ENCODE measurements at regions not wholly inside any gene's neighbourhood (a gene's known extent, or its start where the extent isn't known, plus 50 kb on each side); places are given as distances from the start of the nearest gene placed in this dataset.

DNA sequence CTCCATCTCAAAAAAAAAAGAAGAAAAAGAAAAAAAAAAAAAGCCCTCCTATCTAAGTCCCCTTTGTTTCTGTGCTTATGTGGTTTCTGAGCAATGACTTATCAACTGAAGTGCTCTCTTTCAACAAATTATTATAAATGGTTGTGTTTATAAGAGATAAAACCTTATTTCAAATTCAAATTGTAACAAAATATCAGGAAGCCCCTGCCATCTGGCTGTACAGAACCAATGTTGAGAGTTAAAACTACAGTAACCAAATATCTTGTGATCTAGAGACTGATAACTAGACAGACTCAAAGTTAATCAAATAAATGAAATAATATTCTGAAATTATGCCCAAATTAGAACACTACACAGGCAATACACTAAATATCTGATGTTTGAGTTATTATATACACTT is 143.0 kb upstream of the CPNE8 start:
- H3K36me3 ChIP-seq (ENCODE audit: insufficient read depth), result no peaks in the 10 kb centered on the region
- DNase-seq (ENCODE audit: extremely low spot score), result no peak

DNA sequence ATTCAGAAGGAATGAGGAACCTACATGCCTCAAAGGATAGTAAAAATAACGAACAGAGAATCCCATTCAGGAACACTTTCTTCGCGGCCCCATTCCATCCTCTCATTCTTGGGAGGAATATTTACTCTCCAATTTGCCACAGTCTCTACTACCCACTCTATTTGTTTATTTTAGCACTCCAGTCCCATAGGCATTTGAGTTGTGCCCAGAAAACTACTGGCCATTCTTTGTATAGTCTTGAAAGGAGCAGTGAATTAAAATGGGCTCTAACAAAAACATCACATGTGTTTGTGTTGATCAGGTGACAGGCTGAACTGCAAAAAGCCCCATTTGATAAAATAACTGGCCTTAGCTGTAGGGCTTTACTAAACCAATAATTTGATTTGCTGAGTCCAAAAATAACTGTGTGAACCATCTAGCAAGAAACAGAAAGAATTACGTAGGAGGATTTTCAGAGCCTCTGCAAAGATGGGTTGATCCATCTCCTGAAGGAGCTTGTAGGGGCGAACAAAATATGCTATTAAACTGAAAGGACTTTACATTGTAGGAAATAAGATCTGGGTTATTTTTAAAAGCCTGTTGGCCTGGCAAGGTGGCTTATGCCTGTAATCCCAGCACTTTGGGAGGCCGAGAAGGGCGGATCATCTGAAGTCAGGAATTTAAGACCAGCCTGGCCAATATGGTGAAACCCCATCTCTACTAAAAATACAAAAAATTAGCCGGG is 142.3 kb upstream of the CPNE8 start:
- Histone ChIP-seq H3K4me3 (ENCODE audit: low read depth, low read length) (no peak overlapping the region), H3K27ac (ENCODE audit: low read depth) (no peak overlapping the region), H3K4me1 (ENCODE audit: insufficient read depth) (no peaks in the 10 kb centered on the region), H3K36me3 (ENCODE audit: insufficient read depth) (no peaks in the 10 kb centered on the region)
- no peak for DNase-seq (ENCODE audit: extremely low spot score)
- 76% methylated on average over 8 of the region's 8 CpGs for WGBS

More for the DNA sequence above, 143.0 kb upstream of the CPNE8 start:
- Histone ChIP-seq H3K4me3 (ENCODE audit: low read depth, low read length) (no peak overlapping the region), H3K27ac (ENCODE audit: low read depth) (no peak overlapping the region), H3K4me1 (ENCODE audit: insufficient read depth) (no peaks in the 10 kb centered on the region)

DNA sequence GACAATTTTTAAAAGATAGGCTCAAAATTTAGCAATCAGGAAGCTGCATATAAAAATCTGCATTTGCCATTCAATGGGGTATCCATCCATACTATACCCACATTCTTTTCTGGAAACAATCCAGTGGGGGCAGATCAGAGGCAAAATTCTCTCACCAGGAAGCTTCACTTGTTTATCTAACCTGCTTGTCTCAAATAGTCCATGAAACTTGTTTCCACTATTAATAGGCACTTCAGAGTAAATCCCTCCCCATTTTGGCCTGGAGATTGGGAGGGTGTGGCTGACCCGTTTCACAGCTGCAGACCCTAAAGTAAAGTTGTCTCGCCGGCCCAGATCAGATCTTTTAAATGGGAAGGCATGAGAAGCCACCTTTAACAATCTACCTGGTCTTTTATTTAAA is 139.4 kb upstream of the CPNE8 start:
- WGBS, result 38% methylated on average over 3 of the region's 3 CpGs
- Histone ChIP-seq H3K4me1 (ENCODE audit: insufficient read depth) (no peaks in the 10 kb centered on the region), H3K4me3 (ENCODE audit: low read depth, low read length) (no peak overlapping the region), H3K36me3 (ENCODE audit: insufficient read depth) (no peaks in the 10 kb centered on the region), H3K27ac (ENCODE audit: low read depth) (no peak overlapping the region)
- DNase-seq (ENCODE audit: extremely low spot score), result no peak

DNA sequence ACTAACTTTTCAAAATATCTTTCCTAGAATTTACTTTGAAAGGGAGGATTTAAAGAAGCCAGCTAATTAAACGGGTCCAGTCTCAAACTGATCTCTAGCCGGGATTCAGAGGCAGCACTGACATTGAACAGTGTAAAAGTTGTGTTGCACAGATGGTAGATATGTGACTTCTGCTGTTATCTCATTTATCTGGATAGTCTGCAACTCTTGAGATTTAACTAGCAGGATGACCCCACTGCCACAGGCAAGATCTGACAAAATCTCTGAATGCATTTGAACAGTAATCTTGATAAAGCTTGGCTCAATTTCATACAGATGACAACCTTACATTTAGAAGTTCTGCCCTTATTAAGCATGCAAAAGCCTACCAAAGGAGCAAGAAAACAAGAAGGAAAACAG is 138.0 kb upstream of the CPNE8 start:
- no peaks in the 10 kb centered on the region for H3K36me3 ChIP-seq (ENCODE audit: insufficient read depth)
- 8% methylated on average over 2 of the region's 2 CpGs for WGBS
- DNase-seq (ENCODE audit: extremely low spot score), result no peak
- no peak overlapping the region for H3K4me3 ChIP-seq (ENCODE audit: low read depth, low read length)
- H3K4me1 ChIP-seq (ENCODE audit: insufficient read depth), result no peaks in the 10 kb centered on the region
- no peak overlapping the region for H3K27ac ChIP-seq (ENCODE audit: low read depth)

DNA sequence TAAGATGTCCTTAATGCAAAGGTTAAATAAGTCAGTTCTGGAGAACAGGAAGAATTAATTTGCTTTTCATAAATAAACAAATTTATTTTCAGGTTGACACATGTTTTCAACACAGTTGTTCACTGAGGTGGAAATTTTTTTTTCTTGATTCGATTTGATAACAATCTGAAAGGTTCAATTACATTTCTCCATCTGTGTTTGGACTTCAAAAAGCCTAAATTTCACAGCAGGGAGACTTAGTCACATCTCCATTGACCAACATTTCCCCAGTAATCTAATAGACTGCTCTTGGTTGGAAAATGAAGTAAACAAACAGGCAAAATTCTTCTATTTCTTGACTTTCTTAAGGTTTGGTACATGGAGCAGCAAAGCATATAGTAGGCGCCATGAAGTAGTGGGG is 134.9 kb upstream of the CPNE8 start:
- H3K4me3 ChIP-seq (ENCODE audit: low read depth, low read length), result no peak overlapping the region
- 82% methylated on average over 2 of the region's 2 CpGs for WGBS
- no peaks in the 10 kb centered on the region for H3K36me3 ChIP-seq (ENCODE audit: insufficient read depth)
- no peak for DNase-seq (ENCODE audit: extremely low spot score)
- no peaks in the 10 kb centered on the region for H3K4me1 ChIP-seq (ENCODE audit: insufficient read depth)
- no peak overlapping the region for H3K27ac ChIP-seq (ENCODE audit: low read depth)

DNA sequence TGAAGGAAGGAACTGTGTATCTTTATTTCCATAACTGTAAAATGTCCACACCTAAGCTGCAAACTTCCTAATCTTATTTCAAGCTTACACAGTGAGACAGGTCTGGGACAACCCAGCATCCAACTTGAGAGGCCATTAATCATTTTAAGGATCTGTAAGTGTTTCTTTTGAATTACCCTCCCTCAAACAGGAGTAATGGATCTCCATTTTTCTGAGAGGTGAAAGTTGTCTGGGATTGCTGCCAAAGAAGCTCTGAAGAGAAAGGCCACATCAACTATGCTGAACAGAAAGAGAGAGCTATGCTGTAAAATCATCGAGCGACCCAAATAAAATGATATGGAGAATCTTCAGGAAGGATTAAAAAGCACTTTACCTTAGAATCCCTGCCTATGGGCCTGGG is 131.7 kb upstream of the CPNE8 start:
- no peak for DNase-seq (ENCODE audit: extremely low spot score)
- Histone ChIP-seq H3K27ac (ENCODE audit: low read depth) (no peak overlapping the region), H3K4me3 (ENCODE audit: low read depth, low read length) (no peak overlapping the region), H3K4me1 (ENCODE audit: insufficient read depth) (no peaks in the 10 kb centered on the region), H3K36me3 (ENCODE audit: insufficient read depth) (no peaks in the 10 kb centered on the region)
- WGBS, result 42% methylated on average over 2 of the region's 2 CpGs

DNA sequence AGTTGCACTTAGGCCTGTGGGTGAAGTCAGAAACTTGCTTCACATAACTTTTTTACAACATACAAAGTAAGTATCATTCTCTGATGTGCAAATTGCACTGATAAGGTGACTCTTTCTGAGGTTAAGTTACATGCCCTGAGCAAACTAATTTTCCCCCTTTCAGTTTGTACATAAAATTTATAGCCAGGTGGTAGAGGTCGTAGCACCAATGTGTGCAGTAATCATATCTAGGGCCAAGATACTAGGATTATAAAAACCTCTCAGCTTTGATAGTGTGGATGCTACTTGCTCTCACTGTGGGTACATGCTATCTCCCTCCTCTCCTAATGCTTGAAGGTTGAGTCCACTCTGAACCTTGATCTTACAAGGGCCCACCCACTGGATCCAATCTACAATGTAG is 130.7 kb upstream of the CPNE8 start:
- WGBS, result 64% methylated on average over 1 of the region's 1 CpG

DNA sequence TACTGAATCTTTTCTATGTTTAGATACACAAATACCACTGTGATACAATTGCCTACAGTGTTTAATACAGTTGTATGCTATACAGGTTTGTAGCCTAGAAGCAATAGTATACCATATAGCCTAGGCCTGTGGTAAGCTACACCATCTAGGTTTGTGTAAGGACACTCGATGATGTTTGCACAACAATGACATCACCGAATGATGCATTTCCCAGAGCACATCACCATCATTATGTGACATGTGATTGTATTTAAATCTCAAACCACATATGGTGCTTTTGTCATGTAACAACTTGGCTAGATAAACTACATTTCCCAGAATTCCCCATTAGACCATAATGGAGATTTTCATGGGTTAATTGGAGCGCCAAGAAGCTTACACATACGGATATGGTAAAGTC is 128.4 kb upstream of the CPNE8 start:
- H3K4me3 ChIP-seq (ENCODE audit: low read depth, low read length), result no peak overlapping the region
- 82% methylated on average over 4 of the region's 4 CpGs for WGBS
- no peaks in the 10 kb centered on the region for H3K4me1 ChIP-seq (ENCODE audit: insufficient read depth)
- no peak for DNase-seq (ENCODE audit: extremely low spot score)
- no peaks in the 10 kb centered on the region for H3K36me3 ChIP-seq (ENCODE audit: insufficient read depth)
- H3K27ac ChIP-seq (ENCODE audit: low read depth), result no peak overlapping the region

More for the DNA sequence above, 130.7 kb upstream of the CPNE8 start:
- no peak overlapping the region for H3K4me3 ChIP-seq (ENCODE audit: low read depth, low read length)
- H3K36me3 ChIP-seq (ENCODE audit: insufficient read depth), result no peaks in the 10 kb centered on the region
- DNase-seq (ENCODE audit: extremely low spot score), result no peak
- no peaks in the 10 kb centered on the region for H3K4me1 ChIP-seq (ENCODE audit: insufficient read depth)
- no peak overlapping the region for H3K27ac ChIP-seq (ENCODE audit: low read depth)

DNA sequence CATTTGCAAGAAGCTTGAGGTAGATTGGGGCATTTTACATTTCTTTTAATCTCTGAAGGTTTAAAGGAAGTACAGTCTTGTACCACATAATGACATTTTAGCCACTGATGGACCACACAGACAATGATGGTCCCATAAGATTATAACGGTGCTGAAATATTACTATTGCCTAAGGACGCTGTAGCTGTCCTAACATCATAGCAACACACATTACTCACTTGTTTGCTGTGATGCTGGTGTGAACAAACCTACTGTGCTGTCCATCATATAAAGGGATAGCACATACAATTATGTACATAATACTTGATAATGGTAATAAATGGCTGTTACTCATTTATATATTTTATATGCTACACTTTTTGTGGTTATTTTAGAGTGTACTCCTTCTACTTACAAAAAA is 127.1 kb upstream of the CPNE8 start:
- Histone ChIP-seq H3K27ac (ENCODE audit: low read depth) (no peak overlapping the region), H3K4me1 (ENCODE audit: insufficient read depth) (no peaks in the 10 kb centered on the region), H3K36me3 (ENCODE audit: insufficient read depth) (no peaks in the 10 kb centered on the region), H3K4me3 (ENCODE audit: low read depth, low read length) (no peak overlapping the region)
- DNase-seq (ENCODE audit: extremely low spot score), result no peak
- 80% methylated on average over 2 of the region's 2 CpGs for WGBS

DNA sequence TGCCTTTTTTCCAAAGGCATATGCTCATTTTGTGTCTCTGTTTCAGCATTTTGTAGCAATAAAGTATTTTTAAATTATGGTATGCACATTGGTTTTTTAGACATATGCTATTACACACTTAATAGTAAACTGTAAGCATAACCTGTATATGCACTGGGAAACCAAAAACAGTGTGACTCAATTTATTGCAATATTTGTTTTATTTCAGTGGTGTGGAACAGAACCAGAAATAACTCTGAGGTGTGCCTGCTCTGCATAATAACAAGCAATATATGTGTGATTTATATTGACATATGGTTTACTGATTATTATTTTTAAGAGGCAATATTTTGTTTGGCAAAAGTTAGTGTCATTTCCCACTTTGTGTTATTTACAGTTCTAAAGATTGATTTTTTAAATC is 126.6 kb upstream of the CPNE8 start:
- Histone ChIP-seq H3K36me3 (ENCODE audit: insufficient read depth) (no peaks in the 10 kb centered on the region), H3K4me1 (ENCODE audit: insufficient read depth) (no peaks in the 10 kb centered on the region), H3K4me3 (ENCODE audit: low read depth, low read length) (no peak overlapping the region), H3K27ac (ENCODE audit: low read depth) (no peak overlapping the region)
- no peak for DNase-seq (ENCODE audit: extremely low spot score)

DNA sequence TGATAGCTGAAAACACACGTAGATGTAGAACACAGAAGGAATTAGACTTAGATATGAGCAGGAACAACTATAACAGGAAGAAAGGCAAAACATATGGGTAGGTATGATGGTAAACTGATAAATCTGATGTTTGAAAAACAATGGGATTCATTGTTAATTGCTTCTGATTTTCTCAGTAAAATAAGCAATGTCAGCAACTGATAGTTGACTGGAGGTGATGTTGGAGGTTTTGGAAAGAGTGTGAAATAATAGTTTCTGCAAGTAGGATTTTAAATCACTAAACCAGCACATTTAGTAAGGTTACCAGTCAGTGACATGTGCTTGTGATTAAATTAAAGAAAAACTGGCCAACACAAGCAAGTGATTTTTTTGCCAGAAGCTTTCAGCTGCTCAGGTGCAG is 123.0 kb upstream of the CPNE8 start:
- no peaks in the 10 kb centered on the region for H3K4me1 ChIP-seq (ENCODE audit: insufficient read depth)
- no peak overlapping the region for H3K4me3 ChIP-seq (ENCODE audit: low read depth, low read length)
- H3K27ac ChIP-seq (ENCODE audit: low read depth), result no peak overlapping the region
- no peak for DNase-seq (ENCODE audit: extremely low spot score)
- whole genome bisulfite sequencing, result 66% methylated on average over 1 of the region's 1 CpG
- H3K36me3 ChIP-seq (ENCODE audit: insufficient read depth), result no peaks in the 10 kb centered on the region

DNA sequence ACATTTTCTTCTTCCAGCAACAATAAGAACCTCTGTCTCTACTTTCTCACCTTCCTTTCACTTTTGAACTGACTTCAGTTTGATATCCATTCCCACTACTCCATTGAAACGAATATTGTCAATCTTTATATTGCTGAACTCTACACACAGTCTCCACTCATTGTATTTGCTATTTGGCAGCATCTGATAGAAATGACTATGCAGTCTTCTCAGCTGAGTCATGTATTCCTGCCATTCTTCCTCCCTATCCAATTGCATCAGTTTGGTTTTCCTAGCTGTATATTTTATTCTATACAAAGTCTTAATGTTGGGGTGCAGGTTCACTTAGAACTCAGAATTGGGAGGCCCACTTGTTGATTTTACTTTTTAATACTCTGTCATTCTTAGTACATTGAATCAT is 107.5 kb upstream of the CPNE8 start:
- 57% methylated on average over 1 of the region's 1 CpG for WGBS
- Histone ChIP-seq H3K36me3 (ENCODE audit: insufficient read depth) (no peaks in the 10 kb centered on the region), H3K4me1 (ENCODE audit: insufficient read depth) (no peaks in the 10 kb centered on the region), H3K27ac (ENCODE audit: low read depth) (no peak overlapping the region), H3K4me3 (ENCODE audit: low read depth, low read length) (no peak overlapping the region)
- no peak for DNase-seq (ENCODE audit: extremely low spot score)

DNA sequence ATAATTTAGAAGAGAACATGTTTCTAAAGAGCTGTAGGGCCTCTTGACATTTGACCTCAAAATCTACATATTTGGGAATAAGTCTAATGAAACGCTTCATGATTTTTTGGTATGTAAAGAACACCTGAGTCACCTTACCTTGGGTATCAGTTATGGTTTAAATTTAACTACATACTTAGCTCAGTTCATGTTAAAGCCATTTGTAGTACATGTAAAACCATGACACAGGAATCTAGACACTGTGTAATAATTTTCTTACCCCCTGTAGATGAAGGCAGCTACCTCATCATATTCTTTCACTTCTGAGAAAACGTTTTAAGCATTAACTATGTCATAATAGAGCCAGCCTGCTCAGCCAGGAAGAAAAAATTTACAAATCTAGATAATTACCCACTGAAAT is 105.8 kb upstream of the CPNE8 start:
- no peaks in the 10 kb centered on the region for H3K4me1 ChIP-seq (ENCODE audit: insufficient read depth)
- H3K27ac ChIP-seq (ENCODE audit: low read depth), result no peak overlapping the region
- WGBS, result 49% methylated on average over 2 of the region's 2 CpGs
- DNase-seq (ENCODE audit: extremely low spot score), result no peak
- H3K4me3 ChIP-seq (ENCODE audit: low read depth, low read length), result no peak overlapping the region
- no peaks in the 10 kb centered on the region for H3K36me3 ChIP-seq (ENCODE audit: insufficient read depth)

DNA sequence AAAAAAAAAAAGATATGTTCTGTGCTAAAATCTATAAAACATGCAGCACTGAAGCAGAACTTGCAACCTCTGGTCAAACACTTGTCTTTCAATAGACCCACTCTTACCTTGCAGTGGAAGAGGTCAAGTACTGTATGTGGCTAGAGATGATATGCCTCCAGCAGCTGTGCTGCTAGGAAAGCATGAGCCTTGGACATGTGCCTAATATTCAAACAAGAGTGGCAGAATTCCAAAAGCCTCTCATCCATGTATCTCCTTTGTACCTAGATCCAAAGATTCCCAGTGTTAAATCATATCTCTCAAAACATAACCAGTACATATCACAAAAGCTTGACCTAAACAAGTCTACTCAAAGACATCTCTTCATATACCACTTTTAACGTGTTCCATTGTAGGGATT is 105.0 kb upstream of the CPNE8 start:
- Histone ChIP-seq H3K27ac (ENCODE audit: low read depth) (no peak overlapping the region), H3K36me3 (ENCODE audit: insufficient read depth) (no peaks in the 10 kb centered on the region), H3K4me1 (ENCODE audit: insufficient read depth) (no peaks in the 10 kb centered on the region), H3K4me3 (ENCODE audit: low read depth, low read length) (no peak overlapping the region)
- WGBS, result 58% methylated on average over 1 of the region's 1 CpG
- DNase-seq (ENCODE audit: extremely low spot score), result no peak

DNA sequence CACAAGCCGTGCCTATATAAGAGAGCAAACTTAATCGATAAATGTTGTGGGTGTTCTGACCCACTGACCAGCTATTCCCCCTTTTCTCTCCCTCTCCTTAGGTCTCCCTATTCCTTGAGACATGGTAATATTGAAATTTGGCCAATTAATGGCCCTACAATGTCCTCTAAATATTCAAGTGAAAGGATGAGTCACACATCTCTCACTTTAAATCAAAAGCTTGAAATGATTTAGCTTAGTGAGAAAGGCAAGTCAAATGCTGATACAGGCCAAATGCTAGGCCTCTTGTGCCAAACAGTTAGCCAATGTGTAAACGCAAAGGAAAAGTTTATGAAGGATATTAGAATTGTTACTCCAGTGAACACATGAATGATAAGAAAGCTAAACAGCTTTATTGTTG is 102.2 kb upstream of the CPNE8 start:
- Histone ChIP-seq H3K4me3 (ENCODE audit: low read depth, low read length) (no peak overlapping the region), H3K27ac (ENCODE audit: low read depth) (no peak overlapping the region), H3K36me3 (ENCODE audit: insufficient read depth) (no peaks in the 10 kb centered on the region), H3K4me1 (ENCODE audit: insufficient read depth) (no peaks in the 10 kb centered on the region)
- 76% methylated on average over 3 of the region's 3 CpGs for WGBS
- no peak for DNase-seq (ENCODE audit: extremely low spot score)

Data from urinary bladder (tissue), 3 donors.